Esophagus muscularis mucosa (tissue), 4 donors: ENCODE measurements at regions not wholly inside any gene's neighbourhood (a gene's known extent, or its start where the extent isn't known, plus 50 kb on each side); places are given as distances from the start of the nearest gene placed in this dataset.

Experiments used
- CTCF ChIP-seq, 3 experiments: fragments of 200-600 bp in 2 of 3; fragments of 450-650 bp in 1 of 3; sonication (generic) in 2 of 3; IDR thresholded peaks; one replicate each; pipeline ENCODE4 v1.5.1; 2017 to 2019; ENCODE audit warnings: antibody characterized with exemption in 3 of 3, mild to moderate bottlenecking in 2 of 3, moderate library complexity in 1 of 3
- EP300 ChIP-seq: sonication (generic); formaldehyde crosslinking; IDR thresholded peaks from one replicate; pipeline ENCODE4 v1.6.1; 2017; ENCODE audit warnings: antibody characterized with exemption
- POLR2A ChIP-seq: fragments of 450-650 bp; IDR thresholded peaks from one replicate; pipeline ENCODE4 v1.6.1; 2017; ENCODE audit warnings: antibody characterized with exemption, moderate library complexity, mild to moderate bottlenecking, low read depth
- POLR2AphosphoS5 ChIP-seq, 2 donors: sonication (generic); formaldehyde crosslinking; IDR thresholded peaks; one replicate each; pipeline ENCODE4 v1.6.1; 2017; ENCODE audit warnings: antibody characterized with exemption in 2 of 2

GRCh38 chr3:66715806-66716205, 215.0 kb upstream of the LRIG1 start:
- TF ChIP-seq CTCF (IDR thresholded peaks at IDR 0.05) (no peak), EP300 (no peak), POLR2A (no peak), POLR2AphosphoS5 (IDR thresholded peaks at IDR 0.05) (no peak)
